Colonic mucosa (tissue), 4 donors: ENCODE measurements at regions not wholly inside any gene's neighbourhood (a gene's known extent, or its start where the extent isn't known, plus 50 kb on each side); places are given as distances from the start of the nearest gene placed in this dataset.

Experiments
- DNase-seq: peaks from one replicate; pipeline ENCODE4 v3.0.0-alpha.2; 2020
- H3K27ac ChIP-seq: fragments of 200-600 bp; one replicate; pipeline ENCODE4 v1.8.0; 2021
- H3K27me3 ChIP-seq: fragments of 200-600 bp; one replicate; pipeline ENCODE4 v1.8.0; 2021
- H3K36me3 ChIP-seq: fragments of 200-600 bp; one replicate; pipeline ENCODE4 v1.8.0; 2021
- H3K4me1 ChIP-seq: fragments of 200-600 bp; one replicate; pipeline ENCODE4 v1.8.0; 2021; ENCODE audit warnings: mild to moderate bottlenecking
- H3K4me3 ChIP-seq: fragments of 200-600 bp; one replicate; pipeline ENCODE4 v1.8.0; 2021
- H3K9ac ChIP-seq, 2 donors: one replicate each; pipeline ENCODE4 v1.7.0; 2013; ENCODE audit warnings: control low read depth in 2 of 2, low read depth in 2 of 2, low read length in 2 of 2
- H3K9me3 ChIP-seq: fragments of 200-600 bp; one replicate; pipeline ENCODE4 v1.8.0; 2021
- intact Hi-C: fragments of 100-400 bp; cut with DNase I; formaldehyde crosslinking; loops from one replicate; pipeline ENCODE4 v1.14.1; 2022
- TF ChIP-seq, protein P1 (sequence below): fragments of 200-600 bp; IDR thresholded peaks from one replicate; pipeline ENCODE4 v1.8.0; 2022; ENCODE audit warnings: antibody characterized with exemption, mild to moderate bottlenecking
- donor health status: healthy.
- donor health status: DM: no; HTN: no; CAD: no.
- donor health status: DM: no; HTN: no; CAD: no.

DNA sequence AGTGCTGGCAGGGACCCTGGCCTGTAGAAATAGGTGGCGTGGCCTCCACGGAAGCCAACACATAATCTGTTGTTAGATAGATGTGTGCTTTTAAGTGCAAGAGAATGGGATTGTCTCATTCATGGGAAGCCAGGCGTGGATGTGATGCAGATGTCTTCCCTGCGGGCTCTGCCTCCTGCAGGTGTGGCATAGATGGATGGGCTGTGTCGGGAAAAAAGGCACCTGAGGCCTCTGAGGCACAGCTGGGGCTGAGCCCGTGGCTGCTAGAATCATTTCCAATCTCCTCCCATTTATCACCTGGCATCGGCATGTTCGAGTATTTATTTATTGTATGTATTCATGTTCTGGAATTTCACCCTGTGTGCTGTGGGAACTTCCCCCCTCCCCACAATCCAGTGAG, 353.4 kb upstream of the AJAP1 start:
- TF ChIP-seq, protein P1, sequence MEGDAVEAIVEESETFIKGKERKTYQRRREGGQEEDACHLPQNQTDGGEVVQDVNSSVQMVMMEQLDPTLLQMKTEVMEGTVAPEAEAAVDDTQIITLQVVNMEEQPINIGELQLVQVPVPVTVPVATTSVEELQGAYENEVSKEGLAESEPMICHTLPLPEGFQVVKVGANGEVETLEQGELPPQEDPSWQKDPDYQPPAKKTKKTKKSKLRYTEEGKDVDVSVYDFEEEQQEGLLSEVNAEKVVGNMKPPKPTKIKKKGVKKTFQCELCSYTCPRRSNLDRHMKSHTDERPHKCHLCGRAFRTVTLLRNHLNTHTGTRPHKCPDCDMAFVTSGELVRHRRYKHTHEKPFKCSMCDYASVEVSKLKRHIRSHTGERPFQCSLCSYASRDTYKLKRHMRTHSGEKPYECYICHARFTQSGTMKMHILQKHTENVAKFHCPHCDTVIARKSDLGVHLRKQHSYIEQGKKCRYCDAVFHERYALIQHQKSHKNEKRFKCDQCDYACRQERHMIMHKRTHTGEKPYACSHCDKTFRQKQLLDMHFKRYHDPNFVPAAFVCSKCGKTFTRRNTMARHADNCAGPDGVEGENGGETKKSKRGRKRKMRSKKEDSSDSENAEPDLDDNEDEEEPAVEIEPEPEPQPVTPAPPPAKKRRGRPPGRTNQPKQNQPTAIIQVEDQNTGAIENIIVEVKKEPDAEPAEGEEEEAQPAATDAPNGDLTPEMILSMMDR: no peak
- DNase-seq: no peak
- no peaks in the 10 kb centered on the region for H3K27me3 ChIP-seq
- H3K9me3 ChIP-seq: no peaks in the 10 kb centered on the region
- no peaks in the 10 kb centered on the region for H3K36me3 ChIP-seq
- intact Hi-C loops: no loop called here
- H3K4me3 ChIP-seq: no peak overlapping the region
- no peaks in the 10 kb centered on the region for H3K4me1 ChIP-seq
- no peak overlapping the region for H3K9ac ChIP-seq
- no peak overlapping the region for H3K27ac ChIP-seq

DNA sequence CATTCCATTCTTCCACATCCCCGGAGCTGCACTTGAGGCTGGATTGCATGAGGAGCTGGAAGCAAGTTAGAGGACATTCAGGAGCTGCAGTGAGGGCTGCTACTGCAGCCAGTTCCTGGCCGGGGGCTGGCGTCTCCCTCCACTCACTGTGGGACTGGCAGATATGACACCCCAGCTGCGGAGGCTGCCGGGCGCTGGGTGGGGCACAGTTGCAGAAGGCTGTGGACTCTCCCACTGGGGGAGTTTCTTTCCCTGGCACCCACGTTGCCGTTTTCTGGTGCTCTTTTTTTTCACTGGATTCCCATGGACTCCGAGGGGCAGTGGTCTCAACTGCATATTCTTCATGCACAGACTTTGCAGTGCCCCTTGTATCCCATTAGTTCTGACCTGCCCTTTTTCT, 351.1 kb upstream of the AJAP1 start:
- TF ChIP-seq, protein P1: no peak
- Histone ChIP-seq H3K4me3 (no peak overlapping the region), H3K27ac (no peak overlapping the region), H3K9ac (no peak overlapping the region), H3K27me3 (no peaks in the 10 kb centered on the region), H3K36me3 (no peaks in the 10 kb centered on the region), H3K9me3 (no peaks in the 10 kb centered on the region), H3K4me1 (no peaks in the 10 kb centered on the region)
- intact Hi-C loops: no loop called here
- DNase-seq: no peak

DNA sequence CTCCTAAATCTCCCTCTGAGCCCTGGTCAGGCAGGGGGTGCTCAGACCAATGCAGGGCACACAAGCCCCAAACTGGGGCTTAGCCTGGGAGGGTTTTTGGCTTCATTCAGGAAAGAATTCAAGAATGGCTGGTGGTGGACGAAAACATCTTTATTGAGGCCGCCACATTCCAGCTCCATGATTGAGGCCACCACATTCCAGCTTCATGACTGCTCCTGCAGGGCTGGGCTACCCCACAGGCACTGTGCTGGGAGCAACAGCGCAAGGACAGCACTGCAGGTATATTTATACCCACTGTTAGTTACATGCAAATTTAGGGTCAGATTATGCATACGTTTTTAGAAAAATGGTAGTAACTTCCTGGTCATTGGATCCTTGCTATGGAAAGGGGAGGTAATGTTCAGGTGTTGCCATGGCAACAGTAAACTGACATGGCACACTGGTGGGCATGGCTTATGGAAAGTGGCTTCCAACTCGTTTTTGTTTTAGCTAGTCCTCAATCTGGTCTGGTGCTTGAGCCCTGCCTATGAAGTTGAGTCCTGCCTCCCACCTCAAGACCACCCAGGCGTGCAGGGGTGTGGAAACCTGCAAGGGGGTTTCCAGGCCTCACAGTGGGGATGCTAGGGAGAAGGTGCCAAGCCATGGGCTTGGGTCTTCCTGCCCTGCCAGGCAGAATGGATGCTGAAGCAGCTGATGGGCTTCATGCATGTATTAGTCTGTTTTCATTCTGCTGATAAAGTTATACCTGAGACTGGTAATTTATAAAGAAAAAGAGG, 348.7 kb upstream of the AJAP1 start:
- Histone ChIP-seq H3K27me3 (no peaks in the 10 kb centered on the region), H3K4me3 (no peak overlapping the region), H3K9me3 (no peaks in the 10 kb centered on the region), H3K36me3 (no peaks in the 10 kb centered on the region), H3K27ac (no peak overlapping the region), H3K4me1 (no peaks in the 10 kb centered on the region), H3K9ac (no peak overlapping the region)
- TF ChIP-seq, protein P1: no peak
- no peak for DNase-seq
- intact Hi-C loops: no loop called here

DNA sequence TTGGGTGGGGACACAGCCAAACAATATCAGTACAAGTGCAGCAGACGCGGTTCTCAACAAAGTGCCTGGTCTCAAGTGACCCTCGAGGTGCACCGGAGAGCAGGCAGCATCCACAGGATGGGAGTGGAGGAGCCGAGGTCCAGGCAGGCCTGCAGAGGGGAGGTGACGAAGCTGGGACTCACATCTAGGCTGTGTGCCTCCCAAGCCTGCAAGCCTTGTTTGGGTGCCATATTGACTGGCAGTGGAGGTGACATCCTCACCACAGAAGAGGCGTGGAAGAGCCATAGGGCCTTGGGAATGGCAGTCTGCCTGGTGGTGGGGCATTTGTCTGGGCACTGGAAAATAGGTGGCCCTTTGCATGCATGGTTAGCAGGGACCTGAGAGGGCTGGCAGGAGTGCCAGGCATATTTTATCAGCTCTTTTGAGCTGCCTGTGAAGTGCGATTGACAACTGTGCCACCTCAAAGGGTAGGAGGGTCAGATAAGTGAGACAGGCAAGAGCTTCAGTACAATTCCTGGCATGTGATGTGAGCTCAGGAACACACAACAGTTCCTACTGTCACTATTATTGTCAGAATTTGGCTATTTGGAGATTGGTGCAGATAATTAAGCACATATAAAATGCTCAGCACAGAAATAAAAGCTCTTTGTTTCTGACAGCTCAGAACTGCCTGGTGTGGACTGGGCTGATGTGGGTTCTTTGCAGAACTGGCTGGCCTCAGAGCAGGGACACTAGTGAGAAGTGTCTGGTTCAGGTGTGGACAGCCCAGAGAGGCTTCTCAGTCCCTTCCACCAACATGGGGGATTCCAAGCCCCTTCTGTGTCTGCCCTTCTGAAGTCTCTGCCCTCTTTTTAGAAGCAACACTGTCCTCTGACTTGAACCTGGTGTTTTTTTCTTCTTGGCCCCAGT, 347.6 kb upstream of the AJAP1 start:
- intact Hi-C loops: no loop called here
- Histone ChIP-seq H3K9ac (no peak overlapping the region), H3K4me3 (no peak overlapping the region), H3K9me3 (no peaks in the 10 kb centered on the region), H3K27ac (no peak overlapping the region), H3K36me3 (no peaks in the 10 kb centered on the region), H3K27me3 (no peaks in the 10 kb centered on the region), H3K4me1 (no peaks in the 10 kb centered on the region)
- TF ChIP-seq, protein P1: no peak
- no peak for DNase-seq

DNA sequence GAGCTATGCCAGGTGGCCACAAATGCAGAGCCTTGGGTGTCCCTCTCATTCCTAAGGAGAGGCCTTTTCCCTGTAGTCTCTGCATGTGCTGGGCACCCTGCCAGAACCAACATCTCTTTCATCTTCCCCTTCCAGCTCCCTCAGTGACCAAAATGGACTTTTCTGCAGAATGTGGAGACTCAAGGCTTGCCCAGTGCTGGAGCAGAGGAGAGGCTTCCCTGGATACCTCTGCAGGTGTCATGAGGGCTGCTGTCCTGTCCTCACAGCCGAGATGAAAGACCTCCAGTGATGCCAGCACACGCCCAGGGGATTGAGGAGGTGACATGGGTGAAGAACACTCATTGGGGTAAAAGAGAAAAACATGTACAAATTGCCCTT, 347.0 kb upstream of the AJAP1 start:
- Histone ChIP-seq H3K9ac (no peak overlapping the region), H3K9me3 (no peaks in the 10 kb centered on the region), H3K36me3 (no peaks in the 10 kb centered on the region), H3K4me3 (no peak overlapping the region), H3K27ac (no peak overlapping the region), H3K4me1 (no peaks in the 10 kb centered on the region), H3K27me3 (no peaks in the 10 kb centered on the region)
- intact Hi-C loops: no loop called here
- DNase-seq: no peak
- TF ChIP-seq, protein P1: no peak
